Endodermal cell (in vitro differentiated cells): ENCODE measurements at regions not wholly inside any gene's neighbourhood (a gene's known extent, or its start where the extent isn't known, plus 50 kb on each side); places are given as distances from the start of the nearest gene placed in this dataset.

Experiments used
- DNase-seq: peaks from one replicate; pipeline ENCODE4 v3.0.0-alpha.2; 2017
- H3K27ac ChIP-seq: 2 replicates; pipeline ENCODE4 v1.5.1; 2013; ENCODE audit warnings: mild to moderate bottlenecking, low read depth, low read length, moderate library complexity
- H3K27me3 ChIP-seq: 2 replicates; pipeline ENCODE4 v1.6.1; 2013; ENCODE audit warnings: mild to moderate bottlenecking, low read length, moderate library complexity; ENCODE audit not compliant: insufficient read depth, control insufficient read depth, poor library complexity, severe bottlenecking
- H3K36me3 ChIP-seq: 2 replicates; pipeline ENCODE4 v1.7.0; 2013; ENCODE audit warnings: mild to moderate bottlenecking, low read length, moderate library complexity; ENCODE audit not compliant: control insufficient read depth, insufficient read depth
- H3K4me1 ChIP-seq: one replicate; pipeline ENCODE4 v1.7.0; 2013; ENCODE audit warnings: low read length; ENCODE audit not compliant: control insufficient read depth, insufficient read depth
- H3K4me3 ChIP-seq: 2 replicates; pipeline ENCODE4 v1.5.1; 2013; ENCODE audit warnings: mild to moderate bottlenecking, low read length, moderate library complexity
- H3K9ac ChIP-seq: 2 replicates; pipeline ENCODE4 v1.6.1; 2013; ENCODE audit warnings: mild to moderate bottlenecking, low read length, moderate library complexity; ENCODE audit not compliant: poor library complexity, severe bottlenecking; ENCODE audit errors: extremely low read depth
- H3K9me3 ChIP-seq: 2 replicates; pipeline ENCODE4 v1.6.1; 2013; ENCODE audit warnings: mild to moderate bottlenecking, low read length, moderate library complexity; ENCODE audit not compliant: control insufficient read depth
- H3K27ac Mint-ChIP-seq: 2 replicates; pipeline ENCODE4 v1.8.0; 2020; ENCODE audit warnings: mixed read lengths
- H3K27me3 Mint-ChIP-seq: 2 replicates; pipeline ENCODE4 v1.8.0; 2021; ENCODE audit warnings: mild to moderate bottlenecking, mixed read lengths; ENCODE audit not compliant: insufficient read depth
- H3K36me3 Mint-ChIP-seq: 2 replicates; pipeline ENCODE4 v1.8.0; 2020; ENCODE audit warnings: low read depth, mixed read lengths
- H3K4me1 Mint-ChIP-seq: 2 replicates; pipeline ENCODE4 v1.8.0; 2020; ENCODE audit warnings: mixed read lengths
- H3K4me3 Mint-ChIP-seq: 2 replicates; pipeline ENCODE4 v1.8.0; 2020; ENCODE audit warnings: mild to moderate bottlenecking, moderate library complexity, mixed read lengths
- H3K9me3 Mint-ChIP-seq: 2 replicates; pipeline ENCODE4 v1.8.0; 2020; ENCODE audit warnings: mild to moderate bottlenecking, mixed read lengths
- WGBS, 2 experiments: methylation state at CpG; one replicate each; pipeline versions ENCODE4 v1.1.5 to v1.1.7; 2013; ENCODE audit warnings: missing lambda C conversion rate in 2 of 2, mixed read lengths in 1 of 2; ENCODE audit not compliant: insufficient coverage in 1 of 2, insufficient read length in 1 of 2; 5-methylcytosine and 5-hydroxymethylcytosine counted together
- TF ChIP-seq, protein P1 (sequence below): fragments of 200-600 bp; sonication (generic); conservative IDR thresholded peaks from 2 replicates; pipeline ENCODE4 v1.5.0; 2021; ENCODE audit warnings: antibody characterized with exemption, mild to moderate bottlenecking

DNA sequence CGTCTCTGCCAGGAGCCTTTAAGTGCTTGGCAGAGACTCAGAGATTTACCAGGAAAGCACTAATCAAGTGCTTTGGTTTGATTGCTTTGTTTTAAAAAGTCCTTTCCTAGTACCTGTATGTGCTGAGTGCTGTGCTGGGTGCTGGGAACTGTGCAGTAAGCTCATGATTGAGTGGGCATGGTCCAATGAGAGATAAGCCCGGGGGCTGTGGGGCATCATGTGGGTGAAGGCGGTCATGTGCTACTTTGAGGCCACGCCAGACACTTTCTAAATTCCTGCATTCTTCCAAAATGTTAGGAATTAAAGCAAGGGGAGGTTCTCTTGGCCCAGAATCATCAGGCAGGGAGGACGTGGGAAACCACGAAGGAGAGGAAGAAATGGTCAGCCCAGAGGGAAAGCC is 109.0 kb downstream of the ACAA2 start:
- Mint-ChIP-seq H3K27ac (no peak overlapping the region), H3K9me3 (no peaks in the 10 kb centered on the region)
- WGBS, 2 experiments = 78 to 81% methylated on average over 6 of the region's 6 CpGs

GRCh38 chr18:49701190-49701589 is 112.1 kb downstream of the ACAA2 start:
- TF ChIP-seq, protein P1, sequence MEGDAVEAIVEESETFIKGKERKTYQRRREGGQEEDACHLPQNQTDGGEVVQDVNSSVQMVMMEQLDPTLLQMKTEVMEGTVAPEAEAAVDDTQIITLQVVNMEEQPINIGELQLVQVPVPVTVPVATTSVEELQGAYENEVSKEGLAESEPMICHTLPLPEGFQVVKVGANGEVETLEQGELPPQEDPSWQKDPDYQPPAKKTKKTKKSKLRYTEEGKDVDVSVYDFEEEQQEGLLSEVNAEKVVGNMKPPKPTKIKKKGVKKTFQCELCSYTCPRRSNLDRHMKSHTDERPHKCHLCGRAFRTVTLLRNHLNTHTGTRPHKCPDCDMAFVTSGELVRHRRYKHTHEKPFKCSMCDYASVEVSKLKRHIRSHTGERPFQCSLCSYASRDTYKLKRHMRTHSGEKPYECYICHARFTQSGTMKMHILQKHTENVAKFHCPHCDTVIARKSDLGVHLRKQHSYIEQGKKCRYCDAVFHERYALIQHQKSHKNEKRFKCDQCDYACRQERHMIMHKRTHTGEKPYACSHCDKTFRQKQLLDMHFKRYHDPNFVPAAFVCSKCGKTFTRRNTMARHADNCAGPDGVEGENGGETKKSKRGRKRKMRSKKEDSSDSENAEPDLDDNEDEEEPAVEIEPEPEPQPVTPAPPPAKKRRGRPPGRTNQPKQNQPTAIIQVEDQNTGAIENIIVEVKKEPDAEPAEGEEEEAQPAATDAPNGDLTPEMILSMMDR = no peak
- Histone ChIP-seq H3K4me3 (no peak overlapping the region), H3K9ac (no peak overlapping the region), H3K36me3 (no peaks in the 10 kb centered on the region), H3K27me3 (no peaks in the 10 kb centered on the region), H3K27ac (no peak overlapping the region), H3K9me3 (no peaks in the 10 kb centered on the region), H3K4me1 (peaks cover 7% of the 10 kb centered on the region)
- Mint-ChIP-seq H3K27me3 (peaks cover 4% of the 10 kb centered on the region), H3K36me3 (no peaks in the 10 kb centered on the region), H3K9me3 (no peaks in the 10 kb centered on the region), H3K4me1 (peaks cover 17% of the 10 kb centered on the region), H3K4me3 (no peak overlapping the region), H3K27ac (no peak overlapping the region)
- 91 to 92% methylated on average over 4 to 5 of the region's 5 CpGs for WGBS, 2 experiments
- peak; percentile 16 for DNase-seq

More for the DNA sequence above, 109.0 kb downstream of the ACAA2 start:
- Histone ChIP-seq H3K9me3 (no peaks in the 10 kb centered on the region), H3K36me3 (no peaks in the 10 kb centered on the region), H3K4me3 (no peak overlapping the region), H3K27ac (no peak overlapping the region), H3K4me1 (no peaks in the 10 kb centered on the region), H3K27me3 (no peaks in the 10 kb centered on the region), H3K9ac (no peak overlapping the region)
- H3K36me3 Mint-ChIP-seq = no peaks in the 10 kb centered on the region
- peaks cover 4% of the 10 kb centered on the region for H3K27me3 Mint-ChIP-seq
- TF ChIP-seq, protein P1 = no peak
- peak; percentile 41 for DNase-seq
- H3K4me1 Mint-ChIP-seq = peaks cover 7% of the 10 kb centered on the region
- no peak overlapping the region for H3K4me3 Mint-ChIP-seq

GRCh38 chr18:49699303-49699702 is 114.0 kb downstream of the ACAA2 start:
- TF ChIP-seq, protein P1 = no peak
- peak; percentile 32 for DNase-seq
- Mint-ChIP-seq H3K4me1 (peaks cover 20% of the 10 kb centered on the region), H3K27ac (no peak overlapping the region), H3K4me3 (no peak overlapping the region), H3K36me3 (no peaks in the 10 kb centered on the region), H3K9me3 (no peaks in the 10 kb centered on the region), H3K27me3 (peaks cover 4% of the 10 kb centered on the region)
- WGBS, 2 experiments = 96 to 97% methylated on average over 5 to 6 of the region's 6 CpGs
- H3K9ac ChIP-seq = no peak overlapping the region
- no peak overlapping the region for H3K27ac ChIP-seq
- no peak overlapping the region for H3K4me3 ChIP-seq
- H3K4me1 ChIP-seq = peaks cover 7% of the 10 kb centered on the region
- no peaks in the 10 kb centered on the region for H3K27me3 ChIP-seq
- H3K9me3 ChIP-seq = no peaks in the 10 kb centered on the region
- no peaks in the 10 kb centered on the region for H3K36me3 ChIP-seq
